ENCODE measurements at regions not wholly inside any gene's neighbourhood (a gene's known extent, or its start where the extent isn't known, plus 50 kb on each side); places are given as distances from the start of the nearest gene placed in this dataset.

- DNase-seq (ENCODE audit: low read depth) = no peak
- TF ChIP-seq CTCF (IDR thresholded peaks at IDR 0.05; ENCODE audit: insufficient read depth, low read depth, low read length, missing control alignments) = no peak
- no peak overlapping the region for H3K4me3 ChIP-seq (ENCODE audit: low read length)
Measured at GRCh38 chr13:57824121-57824520, 192.6 kb downstream of the PCDH17 start.

GRCh38 chr13:57825066-57825465, 193.5 kb downstream of the PCDH17 start:
- TF ChIP-seq CTCF (IDR thresholded peaks at IDR 0.05; ENCODE audit: insufficient read depth, low read depth, low read length, missing control alignments) = no peak
- DNase-seq (ENCODE audit: low read depth) = no peak
- no peak overlapping the region for H3K4me3 ChIP-seq (ENCODE audit: low read length)

- no peak overlapping the region for H3K4me3 ChIP-seq (ENCODE audit: low read length)
- TF ChIP-seq CTCF (IDR thresholded peaks at IDR 0.05; ENCODE audit: insufficient read depth, low read depth, low read length, missing control alignments) = no peak
- no peak for DNase-seq (ENCODE audit: low read depth)
Measured at GRCh38 chr13:57829496-57829895, 198.0 kb downstream of the PCDH17 start.

- no peak overlapping the region for H3K4me3 ChIP-seq (ENCODE audit: low read length)
- no peak for TF ChIP-seq CTCF (IDR thresholded peaks at IDR 0.05; ENCODE audit: insufficient read depth, low read depth, low read length, missing control alignments)
- DNase-seq (ENCODE audit: low read depth) = no peak
Measured at GRCh38 chr13:57832187-57832586, 200.6 kb downstream of the PCDH17 start.

- no peak overlapping the region for H3K4me3 ChIP-seq (ENCODE audit: low read length)
- no peak for TF ChIP-seq CTCF (IDR thresholded peaks at IDR 0.05; ENCODE audit: insufficient read depth, low read depth, low read length, missing control alignments)
- DNase-seq (ENCODE audit: low read depth) = no peak
Measured at GRCh38 chr13:57837801-57838200, 206.3 kb downstream of the PCDH17 start.

GRCh38 chr13:57843521-57843920, 212.0 kb downstream of the PCDH17 start:
- no peak for TF ChIP-seq CTCF (IDR thresholded peaks at IDR 0.05; ENCODE audit: insufficient read depth, low read depth, low read length, missing control alignments)
- H3K4me3 ChIP-seq (ENCODE audit: low read length) = no peak overlapping the region
- no peak for DNase-seq (ENCODE audit: low read depth)

- no peak for TF ChIP-seq CTCF (IDR thresholded peaks at IDR 0.05; ENCODE audit: insufficient read depth, low read depth, low read length, missing control alignments)
- no peak overlapping the region for H3K4me3 ChIP-seq (ENCODE audit: low read length)
- no peak for DNase-seq (ENCODE audit: low read depth)
Measured at GRCh38 chr13:57846600-57847173, 215.1 kb downstream of the PCDH17 start.

Data from epithelial cell of esophagus (primary cell).